GM12878 (cell line): ENCODE measurements at regions not wholly inside any gene's neighbourhood (a gene's known extent, or its start where the extent isn't known, plus 50 kb on each side); places are given as distances from the start of the nearest gene placed in this dataset.

ENCODE experiments used
- ATAC-seq: fragments of 200-7000 bp; cut with Tn5 transposase; 3 replicates; pipeline ENCODE4 v1.9.1; 2020; ENCODE audit warnings: mild to moderate bottlenecking, moderate library complexity
- BruUV-seq: library from RNA; stranded (reverse); fragments of 400-500 nt; replicated peaks from 2 replicates; lab custom pipeline; 2021; lab: Mats Ljungman, UMichigan
- CTCF ChIA-PET: fragments of 300-600 bp; sonication (Branson Sonifier 250); formaldehyde crosslinking; extraction: SDS; loops from one replicate; lab custom pipeline; 2021; ENCODE audit warnings: inconsistent platforms; lab: Yijun Ruan, JAX
- POLR2A ChIA-PET: fragments of 350-600 bp; formaldehyde crosslinking; extraction: SDS; loops from one replicate; lab custom pipeline; 2021; ENCODE audit warnings: inconsistent platforms; lab: Charles Lee
- RAD21 ChIA-PET: fragments of 300-600 bp; sonication (Branson Sonifier 250); formaldehyde crosslinking; loops from one replicate; lab custom pipeline; 2023; ENCODE audit warnings: antibody characterized with exemption; ENCODE audit not compliant: unreplicated experiment; lab: Charles Lee
- SMC1A ChIA-PET: fragments of 300-600 bp; sonication (Branson Sonifier 250); formaldehyde crosslinking; loops from one replicate; lab custom pipeline; 2023; ENCODE audit not compliant: unreplicated experiment, uncharacterized antibody; lab: Charles Lee
- DNase-seq: peaks from one replicate; pipeline ENCODE4 v3.0.0-alpha.2; 2011; ENCODE audit warnings: low read depth, low spot score
- FAIRE-seq: peaks from 3 replicates; lab custom pipeline; 2011; peaks lifted over from hg19 to GRCh38; lab: Jason Lieb, UNC
- H2AFZ ChIP-seq: 2 replicates; pipeline ENCODE4 v1.6.0; 2011; ENCODE audit warnings: low read depth, low read length, control low read depth; ENCODE audit not compliant: control insufficient read depth
- H3K27ac ChIP-seq: 2 replicates; pipeline ENCODE4 v1.5.1; 2011; ENCODE audit warnings: control low read depth; ENCODE audit not compliant: control insufficient read depth, insufficient read depth
- H3K27me3 ChIP-seq, 2 experiments: replicated peaks in 1 of 2; 2 replicates each; pipeline versions ENCODE4 v1.6.0 to v1.6.1; 2011; ENCODE audit warnings: low read length in 1 of 2; ENCODE audit not compliant: control insufficient read depth in 2 of 2, insufficient read depth in 2 of 2
- H3K36me3 ChIP-seq, 2 experiments: 2 replicates each; pipeline ENCODE4 v1.5.1; 2011; ENCODE audit warnings: low read length in 1 of 2; ENCODE audit not compliant: control insufficient read depth in 2 of 2, insufficient read depth in 2 of 2
- H3K4me1 ChIP-seq: 2 replicates; pipeline ENCODE4 v1.6.1; 2011; ENCODE audit warnings: mild to moderate bottlenecking, low read length, moderate library complexity, mixed read lengths; ENCODE audit not compliant: control insufficient read depth, insufficient read depth
- H3K4me2 ChIP-seq: 2 replicates; pipeline ENCODE4 v1.6.0; 2011; ENCODE audit warnings: control low read depth; ENCODE audit not compliant: control insufficient read depth, insufficient read depth
- H3K4me3 ChIP-seq: fragments of 200-600 bp; sonication (generic); 2 replicates; pipeline ENCODE4 v1.5.1; 2016
- H3K79me2 ChIP-seq: 2 replicates; pipeline ENCODE4 v1.6.0; 2011; ENCODE audit warnings: low read length; ENCODE audit not compliant: control insufficient read depth, insufficient read depth
- H3K9ac ChIP-seq: 2 replicates; pipeline ENCODE4 v1.8.0; 2011; ENCODE audit warnings: low read length, control low read depth, mixed read lengths; ENCODE audit not compliant: control insufficient read depth, insufficient read depth
- H3K9me3 ChIP-seq: replicated peaks from 3 replicates; pipeline ENCODE4 v1.5.1; 2011; ENCODE audit warnings: mild to moderate bottlenecking, low read length; ENCODE audit not compliant: control insufficient read depth, insufficient read depth
- H4K20me1 ChIP-seq: 2 replicates; pipeline ENCODE4 v1.6.0; 2011; ENCODE audit not compliant: control insufficient read depth, insufficient read depth
- ASH2L ChIP-seq: fragments of 300-600, 200-600 bp; sonication (generic); IDR thresholded peaks from 2 replicates; pipeline ENCODE4 v1.6.1; 2017; ENCODE audit warnings: low read depth, mild to moderate bottlenecking, borderline replicate concordance
- ATF3 ChIP-seq: IDR thresholded peaks from 2 replicates; pipeline ENCODE4 v1.6.1; 2011; ENCODE audit warnings: low read depth, mild to moderate bottlenecking, low read length, moderate library complexity, borderline replicate concordance; ENCODE audit errors: extremely low read depth
- CHD4 ChIP-seq: fragments of 200-600 bp; sonication (generic); IDR thresholded peaks from 2 replicates; pipeline ENCODE4 v1.6.1; 2016; ENCODE audit warnings: mild to moderate bottlenecking
- ESRRA ChIP-seq: IDR thresholded peaks from 2 replicates; pipeline ENCODE4 v1.6.1; 2012; ENCODE audit warnings: mild to moderate bottlenecking, low read length, improper control_type of control experiment
- MTA2 ChIP-seq: fragments of 450-650 bp; IDR thresholded peaks from 2 replicates; pipeline ENCODE4 v1.6.1; 2016; ENCODE audit warnings: low read depth, mild to moderate bottlenecking, moderate library complexity
- NBN ChIP-seq: fragments of 450-650 bp; IDR thresholded peaks from 2 replicates; pipeline ENCODE4 v1.6.1; 2016
- RAD21 ChIP-seq: IDR thresholded peaks from 2 replicates; pipeline ENCODE4 v1.6.1; 2011; ENCODE audit warnings: mild to moderate bottlenecking, low read depth, low read length, moderate library complexity; ENCODE audit not compliant: insufficient read depth
- RBBP5 ChIP-seq: fragments of 200-600 bp; sonication (generic); conservative IDR thresholded peaks from 2 replicates; pipeline ENCODE4 v1.6.1; 2016
- SRF ChIP-seq, 2 experiments: IDR thresholded peaks; 2 replicates each; pipeline ENCODE4 v1.6.1; 2011; ENCODE audit warnings: low read depth in 2 of 2, low read length in 2 of 2, mild to moderate bottlenecking in 1 of 2, moderate library complexity in 1 of 2
- TAF1 ChIP-seq: IDR thresholded peaks from 2 replicates; pipeline ENCODE4 v1.6.1; 2011; ENCODE audit warnings: mild to moderate bottlenecking, low read depth, low read length, borderline replicate concordance
- TCF7 ChIP-seq: IDR thresholded peaks from 2 replicates; pipeline ENCODE4 v1.6.1; 2014; ENCODE audit warnings: antibody characterized with exemption, borderline replicate concordance
- ZBTB11 ChIP-seq: fragments of 450-650 bp; formaldehyde crosslinking; IDR thresholded peaks from 2 replicates; pipeline ENCODE4 v1.5.0; 2022; ENCODE audit warnings: mild to moderate bottlenecking, missing genetic modification characterization
- WGBS: methylation state at CpG from one replicate; pipeline ENCODE4 v1.1.6; 2016; ENCODE audit warnings: low lambda C conversion rate; ENCODE audit not compliant: insufficient replicate concordance, insufficient coverage; ENCODE audit errors: missing lambda C conversion rate; 5-methylcytosine and 5-hydroxymethylcytosine counted together
- in situ Hi-C: fragments of 300-500 bp; cut with MboI; formaldehyde crosslinking; loops from 9 replicates; pipeline ENCODE4 v1.14.3; 2018; ENCODE audit warnings: mixed read lengths
- intact Hi-C: fragments of 100-400 bp; cut with micrococcal nuclease; formaldehyde crosslinking; loops from one replicate; pipeline ENCODE4 v1.14.2; 2022; ENCODE audit not compliant: unreplicated experiment

GRCh38 chr5:89005990-89006389, 123.0 kb upstream of the MEF2C start (continued):
- TF ChIP-seq ZBTB11, result no peak
- TF ChIP-seq ASH2L, result no peak
- TF ChIP-seq RBBP5, result no peak
- TF ChIP-seq, all 136 proteins: peak for 0

- no peak for DNase-seq
- H3K79me2 ChIP-seq, result no peaks in the 10 kb centered on the region
- WGBS, result 96% methylated on average over 3 of the region's 3 CpGs
- H2AFZ ChIP-seq, result no peak overlapping the region
- in situ Hi-C loops, result no loop called here
- FAIRE-seq, result no peak
- no peak overlapping the region for H3K4me3 ChIP-seq
- RAD21 ChIA-PET, result no interaction called here
- BruUV-seq, result no TSS peak
- no peak for TF ChIP-seq NBN
- TF ChIP-seq SRF (IDR thresholded peaks at IDR 0.05; ENCODE audit: low read depth in 2 of 2, low read length in 2 of 2), result no peak
- TF ChIP-seq CHD4, result no peak
- no peak for TF ChIP-seq TCF7
- TF ChIP-seq ASH2L, result no peak
- TF ChIP-seq TAF1, result no peak
- no peak for TF ChIP-seq RAD21
- TF ChIP-seq MTA2, result no peak
- no peak for TF ChIP-seq ATF3
- TF ChIP-seq ESRRA, result no peak
- no peaks in the 10 kb centered on the region for H3K4me1 ChIP-seq
- CTCF ChIA-PET, result no interaction called here
- H3K36me3 ChIP-seq, result no peaks in the 10 kb centered on the region
- H4K20me1 ChIP-seq, result no peaks in the 10 kb centered on the region
- H3K4me2 ChIP-seq, result no peak overlapping the region
- no peak overlapping the region for H3K27ac ChIP-seq
- ATAC-seq, result no peak
- no peaks in the 10 kb centered on the region for H3K27me3 ChIP-seq
- H3K9ac ChIP-seq, result no peak overlapping the region
- no peaks in the 10 kb centered on the region; the same call in 1 of the 3 replicates for H3K9me3 ChIP-seq
- SMC1A ChIA-PET, result no interaction called here
- POLR2A ChIA-PET, result no interaction called here
- intact Hi-C loops, result no loop called here
These were observed 121.4 kb upstream of the MEF2C start for GRCh38 chr5:89004379-89004778.
